OCI-LY1 (cell line): ENCODE measurements at regions not wholly inside any gene's neighbourhood (a gene's known extent, or its start where the extent isn't known, plus 50 kb on each side); places are given as distances from the start of the nearest gene placed in this dataset.

Experiments used
- H2AFZ ChIP-seq: fragments of 200-600 bp; sonication (generic), shearing (Covaris generic); 2 replicates; pipeline ENCODE4 v1.6.0; 2014; ENCODE audit warnings: antibody characterized with exemption, mild to moderate bottlenecking, low read length
- H3F3A ChIP-seq: fragments of 200-600 bp; sonication (generic), shearing (Covaris generic); 2 replicates; pipeline ENCODE4 v1.6.0; 2014; ENCODE audit warnings: mild to moderate bottlenecking, antibody characterized with exemption, low read length, moderate library complexity; ENCODE audit not compliant: insufficient read depth
- H3K27ac ChIP-seq: fragments of 200-600 bp; sonication (generic); 2 replicates; pipeline ENCODE4 v1.5.1; 2014; ENCODE audit warnings: low read length, mixed run types, mild to moderate bottlenecking, low read depth; ENCODE audit not compliant: poor library complexity, severe bottlenecking
- H3K27me3 ChIP-seq: fragments of 200-600 bp; sonication (generic); 2 replicates; pipeline ENCODE4 v1.6.0; 2014; ENCODE audit warnings: antibody characterized with exemption, mild to moderate bottlenecking, low read length, moderate library complexity; ENCODE audit not compliant: insufficient read depth
- H3K36me3 ChIP-seq: fragments of 200-600 bp; sonication (generic); 2 replicates; pipeline ENCODE4 v1.6.1; 2014; ENCODE audit warnings: mild to moderate bottlenecking, antibody characterized with exemption, low read length, moderate library complexity, mixed read lengths; ENCODE audit not compliant: insufficient read depth
- H3K4me1 ChIP-seq: fragments of 200-600 bp; sonication (generic); 2 replicates; pipeline ENCODE4 v1.5.1; 2014; ENCODE audit warnings: mild to moderate bottlenecking, low read length, moderate library complexity; ENCODE audit not compliant: insufficient read depth, severe bottlenecking
- H3K4me2 ChIP-seq: fragments of 200-600 bp; sonication (generic), shearing (Covaris generic); 2 replicates; pipeline ENCODE4 v1.6.1; 2014; ENCODE audit warnings: low read length
- H3K4me3 ChIP-seq: fragments of 200-600 bp; sonication (generic); 2 replicates; pipeline ENCODE4 v1.5.1; 2014; ENCODE audit warnings: low read length, low read depth, mild to moderate bottlenecking, mixed read lengths; ENCODE audit not compliant: poor library complexity, severe bottlenecking
- H3K79me2 ChIP-seq: fragments of 200-600 bp; shearing (Covaris generic); 2 replicates; pipeline ENCODE4 v1.6.1; 2016; ENCODE audit warnings: mixed run types, low read length, mixed read lengths; ENCODE audit not compliant: insufficient read depth
- H3K9ac ChIP-seq: fragments of 200-600 bp; sonication (generic), shearing (Covaris generic); 2 replicates; pipeline ENCODE4 v1.6.1; 2014; ENCODE audit warnings: mild to moderate bottlenecking, low read length, mixed read lengths
- H3K9me2 ChIP-seq: fragments of 200-600 bp; sonication (generic), shearing (Covaris generic); 2 replicates; pipeline ENCODE4 v1.6.1; 2014; ENCODE audit warnings: low read depth, mild to moderate bottlenecking, low read length, mixed read lengths
- H3K9me3 ChIP-seq: fragments of 200-600 bp; shearing (Covaris generic); 2 replicates; pipeline ENCODE4 v1.6.1; 2014; ENCODE audit warnings: low read length, mixed read lengths
- H4K20me1 ChIP-seq: fragments of 200-600 bp; sonication (generic), shearing (Covaris generic); 2 replicates; pipeline ENCODE4 v1.6.0; 2016; ENCODE audit warnings: mild to moderate bottlenecking, low read length; ENCODE audit not compliant: insufficient read depth
- CTCF ChIP-seq: fragments of 200-600 bp; sonication (generic), shearing (Covaris generic); IDR thresholded peaks from 2 replicates; pipeline ENCODE4 v1.5.1; 2017; ENCODE audit warnings: mild to moderate bottlenecking, antibody characterized with exemption, low read length, moderate library complexity, mixed read lengths
- EZH2 ChIP-seq: fragments of 200-600 bp; sonication (generic), shearing (Covaris generic); IDR thresholded peaks from 2 replicates; pipeline ENCODE4 v1.8.0; 2017; ENCODE audit warnings: borderline replicate concordance, mixed run types, mild to moderate bottlenecking, antibody characterized with exemption, low read length, moderate library complexity, mixed read lengths

GRCh38 chr2:103810875-103811274 is 1043.0 kb upstream of the POU3F3 start:
- no peaks in the 10 kb centered on the region for H3K27me3 ChIP-seq
- no peak overlapping the region for H3K9ac ChIP-seq
- no peaks in the 10 kb centered on the region for H3K9me2 ChIP-seq
- H3K4me3 ChIP-seq: no peak overlapping the region
- H3K9me3 ChIP-seq: no peaks in the 10 kb centered on the region
- H3F3A ChIP-seq: no peaks in the 10 kb centered on the region
- no peak overlapping the region for H3K27ac ChIP-seq
- H3K4me1 ChIP-seq: no peaks in the 10 kb centered on the region
- H2AFZ ChIP-seq: no peak overlapping the region
- no peak overlapping the region for H3K4me2 ChIP-seq
- no peak for TF ChIP-seq CTCF
- no peaks in the 10 kb centered on the region for H3K36me3 ChIP-seq
- no peaks in the 10 kb centered on the region for H3K79me2 ChIP-seq
- no peaks in the 10 kb centered on the region for H4K20me1 ChIP-seq

- no peaks in the 10 kb centered on the region for H3K27me3 ChIP-seq
- H3K9ac ChIP-seq: no peak overlapping the region
- H2AFZ ChIP-seq: no peak overlapping the region
- H3K4me3 ChIP-seq: no peak overlapping the region
- no peaks in the 10 kb centered on the region for H3K9me3 ChIP-seq
- H3K79me2 ChIP-seq: no peaks in the 10 kb centered on the region
- H3K9me2 ChIP-seq: no peaks in the 10 kb centered on the region
- no peaks in the 10 kb centered on the region for H3F3A ChIP-seq
- H4K20me1 ChIP-seq: no peaks in the 10 kb centered on the region
- no peak overlapping the region for H3K27ac ChIP-seq
- H3K4me2 ChIP-seq: no peak overlapping the region
- H3K4me1 ChIP-seq: no peaks in the 10 kb centered on the region
- no peaks in the 10 kb centered on the region for H3K36me3 ChIP-seq
- TF ChIP-seq EZH2 (no peak), CTCF (no peak)
Measured at GRCh38 chr2:103814016-103814415, 1039.9 kb upstream of the POU3F3 start.

GRCh38 chr2:103815731-103816130 is 1038.2 kb upstream of the POU3F3 start:
- Histone ChIP-seq H3K4me3 (no peak overlapping the region), H3F3A (no peaks in the 10 kb centered on the region), H3K9ac (no peak overlapping the region), H3K4me2 (no peak overlapping the region), H3K79me2 (no peaks in the 10 kb centered on the region), H3K9me2 (no peaks in the 10 kb centered on the region), H3K27ac (no peak overlapping the region), H3K4me1 (no peaks in the 10 kb centered on the region), H3K27me3 (no peaks in the 10 kb centered on the region), H4K20me1 (no peaks in the 10 kb centered on the region), H3K36me3 (no peaks in the 10 kb centered on the region), H2AFZ (no peak overlapping the region), H3K9me3 (no peaks in the 10 kb centered on the region)
- TF ChIP-seq CTCF: no peak
- no peak for TF ChIP-seq EZH2
